ENCODE measurements at regions not wholly inside any gene's neighbourhood (a gene's known extent, or its start where the extent isn't known, plus 50 kb on each side); places are given as distances from the start of the nearest gene placed in this dataset.

GRCh38 chr22:47434336-47435203 is 672.1 kb downstream of the TBC1D22A start:
- Histone ChIP-seq H3K4me1 (no peaks in the 10 kb centered on the region), H3K4me3 (no peak overlapping the region), H3K9me3 (no peaks in the 10 kb centered on the region), H3K27ac (no peak overlapping the region), H3K27me3 (ENCODE audit: insufficient read depth in 3 of 3, low read length in 2 of 3) (peaks cover 0 to 2% (median 0%) of the 10 kb centered on the region in 3 donors), H3K36me3 (ENCODE audit: insufficient read depth in 1 of 2, low read depth in 1 of 2) (no peaks in the 10 kb centered on the region)
- WGBS, 3 donors: 76 to 84% (median 79%) methylated on average over 17 of the region's 17 CpGs
- ATAC-seq (no peak), DNase-seq (no peak)
- intact Hi-C loops (cut with DNase I): no loop called here
- no peak for TF ChIP-seq CTCF (IDR thresholded peaks at IDR 0.05)

- H3K9me3 ChIP-seq: no peaks in the 10 kb centered on the region
- DNase-seq (no peak), ATAC-seq (no peak)
- H3K27me3 ChIP-seq (ENCODE audit: insufficient read depth in 3 of 3, low read length in 2 of 3): peaks cover 0 to 2% (median 0%) of the 10 kb centered on the region in 3 donors
- intact Hi-C loops (cut with DNase I): no loop called here
- 75 to 85% (median 81%) methylated on average over 5 of the region's 5 CpGs for WGBS, 3 donors
- no peaks in the 10 kb centered on the region for H3K4me1 ChIP-seq
- H3K4me3 ChIP-seq: no peak overlapping the region
- no peaks in the 10 kb centered on the region for H3K36me3 ChIP-seq (ENCODE audit: insufficient read depth in 1 of 2, low read depth in 1 of 2)
- no peak overlapping the region for H3K27ac ChIP-seq
- TF ChIP-seq CTCF (IDR thresholded peaks at IDR 0.05): no peak
These were observed 671.2 kb downstream of the TBC1D22A start for GRCh38 chr22:47433627-47434026.

- H3K36me3 ChIP-seq (ENCODE audit: insufficient read depth in 1 of 2, low read depth in 1 of 2): no peaks in the 10 kb centered on the region
- intact Hi-C loops (cut with DNase I): no loop called here
- 65 to 72% (median 72%) methylated on average over 7 of the region's 7 CpGs for WGBS, 3 donors
- no peaks in the 10 kb centered on the region for H3K4me1 ChIP-seq
- no peaks in the 10 kb centered on the region for H3K9me3 ChIP-seq
- ATAC-seq: no peak
- H3K4me3 ChIP-seq: no peak overlapping the region
- no peak overlapping the region for H3K27ac ChIP-seq
- DNase-seq: no peak
- H3K27me3 ChIP-seq (ENCODE audit: insufficient read depth in 3 of 3, low read length in 2 of 3): peaks cover 0 to 2% (median 0%) of the 10 kb centered on the region in 3 donors
- TF ChIP-seq CTCF (IDR thresholded peaks at IDR 0.05): no peak
These were observed 670.2 kb downstream of the TBC1D22A start for GRCh38 chr22:47432683-47433082.

- 68 to 74% (median 74%) methylated on average over 21 of the region's 21 CpGs for WGBS, 3 donors
- no peak for DNase-seq
These were observed 661.7 kb downstream of the TBC1D22A start for GRCh38 chr22:47423861-47424820.

More at GRCh38 chr22:47423861-47424820, 661.7 kb downstream of the TBC1D22A start:
- H3K9me3 ChIP-seq: no peaks in the 10 kb centered on the region
- H3K36me3 ChIP-seq (ENCODE audit: insufficient read depth in 1 of 2, low read depth in 1 of 2): no peaks in the 10 kb centered on the region
- H3K27me3 ChIP-seq (ENCODE audit: insufficient read depth in 3 of 3, low read length in 2 of 3): peaks cover 0 to 18% (median 2%) of the 10 kb centered on the region in 3 donors
- TF ChIP-seq CTCF (IDR thresholded peaks at IDR 0.05): no peak
- intact Hi-C loops (cut with DNase I): no loop called here
- H3K4me1 ChIP-seq: no peaks in the 10 kb centered on the region
- ATAC-seq: no peak
- H3K4me3 ChIP-seq: no peak overlapping the region
- no peak overlapping the region for H3K27ac ChIP-seq

All from psoas muscle (tissue), 7 donors.